Stimulated activated effector memory CD8-positive, alpha-beta T cell treated with anti-CD3 and anti-CD28 coated beads, Interleukin-12 subunit alpha, Interleukin-12 subunit beta, amount 100 ng/mL, for 72 hours (primary cell): ENCODE measurements at regions not wholly inside any gene's neighbourhood (a gene's known extent, or its start where the extent isn't known, plus 50 kb on each side); places are given as distances from the start of the nearest gene placed in this dataset.
A peak's percentile ranks its signal among the peaks of the same experiment; 100 is the strongest.

Source experiments
- ATAC-seq: fragments of 150-1000 bp; cut with Tn5 transposase; 2 replicates; pipeline ENCODE4 v1.10.0; 2021
- DNase-seq, 2 donors: peaks; one replicate each; pipeline ENCODE4 v3.0.0; 2021 to 2022; ENCODE audit warnings: low spot score in 2 of 2
- H3K27ac Mint-ChIP-seq: one replicate; pipeline ENCODE4 v1.8.0; 2022; ENCODE audit warnings: mild to moderate bottlenecking, mixed read lengths
- H3K36me3 Mint-ChIP-seq: one replicate; pipeline ENCODE4 v1.8.0; 2022; ENCODE audit warnings: mild to moderate bottlenecking, mixed read lengths
- H3K4me1 Mint-ChIP-seq: one replicate; pipeline ENCODE4 v1.8.0; 2022; ENCODE audit warnings: mixed read lengths
- H3K4me3 Mint-ChIP-seq: one replicate; pipeline ENCODE4 v1.8.0; 2022; ENCODE audit warnings: mild to moderate bottlenecking, mixed read lengths
- H3K9me3 Mint-ChIP-seq: one replicate; pipeline ENCODE4 v1.8.0; 2022; ENCODE audit warnings: mixed read lengths

DNA sequence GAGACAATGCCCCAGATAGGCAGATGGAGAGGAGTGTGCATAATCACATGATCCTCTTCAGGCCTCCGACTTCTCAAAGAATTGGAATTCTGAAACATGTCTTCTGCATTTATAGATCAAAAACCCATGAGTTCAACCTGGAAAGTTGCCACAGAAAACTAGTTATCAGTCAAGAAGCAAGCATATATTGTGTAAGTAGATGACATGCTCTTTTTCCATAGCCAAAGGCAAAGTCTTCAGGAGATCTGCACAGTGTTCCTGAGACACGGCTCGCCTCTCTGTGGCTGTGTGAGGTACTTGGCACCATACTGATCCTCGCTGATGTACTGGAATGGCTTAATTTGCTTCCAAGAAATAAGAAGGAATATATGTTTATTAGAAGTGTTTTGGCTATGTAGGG lies 213.5 kb upstream of the MKI67 start:
- Mint-ChIP-seq H3K4me3 (no peak overlapping the region), H3K27ac (no peak overlapping the region), H3K9me3 (no peaks in the 10 kb centered on the region), H3K4me1 (no peaks in the 10 kb centered on the region), H3K36me3 (no peaks in the 10 kb centered on the region)
- ATAC-seq (no peak), DNase-seq (no peak)

DNA sequence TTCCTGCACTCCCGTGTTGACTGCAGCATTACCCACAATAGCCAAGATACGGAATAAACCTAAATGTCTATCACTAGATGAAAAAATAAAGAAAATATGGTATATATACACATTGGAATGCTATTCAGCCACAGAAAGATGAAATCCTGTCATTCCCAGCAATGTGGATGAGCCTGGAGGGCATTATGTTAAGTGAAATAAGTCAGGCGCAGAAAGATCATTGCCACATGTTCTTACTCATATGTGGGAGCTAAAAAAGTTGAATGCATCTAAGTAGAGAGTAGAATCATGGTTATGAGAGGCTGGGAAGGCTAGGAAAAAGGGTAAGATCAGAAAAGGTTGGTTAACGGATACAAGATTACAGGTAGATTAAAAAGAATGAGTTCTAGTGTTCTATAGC lies 219.1 kb upstream of the MKI67 start:
- H3K27ac Mint-ChIP-seq = no peak overlapping the region
- H3K4me1 Mint-ChIP-seq = no peaks in the 10 kb centered on the region
- H3K36me3 Mint-ChIP-seq = no peaks in the 10 kb centered on the region
- H3K4me3 Mint-ChIP-seq = no peak overlapping the region
- ATAC-seq (no peak), DNase-seq (no peak)
- no peaks in the 10 kb centered on the region for H3K9me3 Mint-ChIP-seq

DNA sequence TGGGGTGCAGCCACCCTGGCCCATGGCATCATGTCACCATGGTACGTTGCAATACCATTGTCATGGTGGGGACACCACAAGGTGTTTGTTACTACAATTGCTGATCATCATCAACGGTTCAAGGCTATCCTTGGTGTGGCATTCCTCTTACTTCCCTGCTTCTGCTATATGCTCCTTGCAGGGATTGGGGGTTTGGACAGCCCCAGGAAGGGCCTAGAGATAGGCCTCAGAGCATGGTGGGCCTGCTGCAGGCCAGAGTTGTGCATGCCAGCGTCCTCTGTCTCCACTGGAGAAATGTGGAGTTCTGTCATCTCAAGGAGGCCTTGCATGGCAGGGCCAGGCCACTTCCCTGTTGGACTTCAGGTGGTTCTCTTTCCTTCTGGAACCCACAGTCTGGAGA lies 234.6 kb upstream of the MKI67 start:
- Mint-ChIP-seq H3K4me3 (no peak overlapping the region), H3K36me3 (no peaks in the 10 kb centered on the region), H3K27ac (no peak overlapping the region), H3K4me1 (no peaks in the 10 kb centered on the region), H3K9me3 (no peaks in the 10 kb centered on the region)
- DNase-seq (no peak), ATAC-seq (no peak)

DNA sequence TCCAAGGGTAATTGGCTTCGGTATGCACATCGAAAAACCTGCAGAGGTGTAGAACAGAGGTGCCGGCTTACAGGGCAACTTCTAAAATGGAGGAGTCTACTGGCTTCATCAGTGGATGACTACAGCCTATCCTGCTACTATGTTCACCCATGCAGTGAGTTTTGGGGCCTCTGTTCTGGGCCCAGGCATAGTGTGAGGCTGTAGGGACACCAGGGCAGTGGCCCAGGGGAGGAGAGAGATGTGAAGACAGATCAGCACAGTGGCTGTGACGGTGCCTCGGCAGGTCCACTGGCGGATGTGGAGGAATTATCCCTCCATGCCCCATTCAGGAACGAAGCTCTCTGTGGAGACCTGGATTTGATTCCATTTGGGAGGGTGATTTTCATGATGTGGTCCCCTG lies 235.3 kb upstream of the MKI67 start:
- no peak for DNase-seq
- Mint-ChIP-seq H3K27ac (no peak overlapping the region), H3K4me1 (no peaks in the 10 kb centered on the region), H3K9me3 (no peaks in the 10 kb centered on the region), H3K4me3 (no peak overlapping the region), H3K36me3 (no peaks in the 10 kb centered on the region)
- ATAC-seq = no peak

DNA sequence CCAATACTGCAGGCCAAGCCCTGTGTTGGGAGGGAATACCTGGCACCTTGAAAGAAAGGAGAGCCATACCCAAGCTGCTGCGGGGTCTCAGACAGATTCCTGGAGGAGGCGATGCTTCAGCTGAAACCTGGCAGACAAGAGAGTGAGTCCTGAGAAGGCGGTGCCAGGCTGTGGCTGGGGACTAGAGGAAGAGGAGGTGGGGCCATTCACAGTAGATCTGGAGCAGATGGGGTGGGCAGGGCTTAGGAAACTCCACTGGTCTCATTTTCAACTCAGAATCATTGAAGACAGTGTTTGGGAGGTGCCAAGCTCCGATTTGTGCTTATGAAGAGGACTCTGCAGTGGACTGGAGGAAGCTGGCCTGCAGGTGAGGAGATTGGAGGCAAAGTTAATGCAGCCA lies 236.3 kb upstream of the MKI67 start:
- no peaks in the 10 kb centered on the region for H3K36me3 Mint-ChIP-seq
- ATAC-seq = no peak
- H3K9me3 Mint-ChIP-seq = no peaks in the 10 kb centered on the region
- H3K4me3 Mint-ChIP-seq = no peak overlapping the region
- no peaks in the 10 kb centered on the region for H3K4me1 Mint-ChIP-seq
- no peak for DNase-seq
- no peak overlapping the region for H3K27ac Mint-ChIP-seq

DNA sequence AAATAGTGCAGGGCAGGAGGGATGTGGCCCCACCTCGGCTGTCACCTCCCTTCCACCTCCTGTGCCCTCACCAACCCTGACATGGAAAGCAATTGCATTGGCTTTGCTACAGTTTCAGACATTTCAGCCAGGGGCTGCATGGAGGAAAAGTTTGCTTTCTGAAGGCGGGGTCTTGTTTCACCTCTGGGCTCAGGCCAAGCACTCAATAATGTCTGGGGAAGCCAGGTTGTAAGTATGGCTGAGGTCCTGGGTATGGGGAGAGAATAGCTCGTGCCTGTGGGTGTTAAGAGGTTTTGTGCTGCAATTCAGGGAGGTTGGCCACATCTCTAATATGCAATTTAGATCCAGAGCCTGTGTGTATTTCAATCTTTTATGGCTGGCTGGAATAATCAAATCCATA lies 238.4 kb upstream of the MKI67 start:
- H3K27ac Mint-ChIP-seq = no peak overlapping the region
- H3K9me3 Mint-ChIP-seq = no peaks in the 10 kb centered on the region
- no peaks in the 10 kb centered on the region for H3K4me1 Mint-ChIP-seq
- ATAC-seq (no peak), DNase-seq (no peak)
- H3K36me3 Mint-ChIP-seq = no peaks in the 10 kb centered on the region
- no peak overlapping the region for H3K4me3 Mint-ChIP-seq

DNA sequence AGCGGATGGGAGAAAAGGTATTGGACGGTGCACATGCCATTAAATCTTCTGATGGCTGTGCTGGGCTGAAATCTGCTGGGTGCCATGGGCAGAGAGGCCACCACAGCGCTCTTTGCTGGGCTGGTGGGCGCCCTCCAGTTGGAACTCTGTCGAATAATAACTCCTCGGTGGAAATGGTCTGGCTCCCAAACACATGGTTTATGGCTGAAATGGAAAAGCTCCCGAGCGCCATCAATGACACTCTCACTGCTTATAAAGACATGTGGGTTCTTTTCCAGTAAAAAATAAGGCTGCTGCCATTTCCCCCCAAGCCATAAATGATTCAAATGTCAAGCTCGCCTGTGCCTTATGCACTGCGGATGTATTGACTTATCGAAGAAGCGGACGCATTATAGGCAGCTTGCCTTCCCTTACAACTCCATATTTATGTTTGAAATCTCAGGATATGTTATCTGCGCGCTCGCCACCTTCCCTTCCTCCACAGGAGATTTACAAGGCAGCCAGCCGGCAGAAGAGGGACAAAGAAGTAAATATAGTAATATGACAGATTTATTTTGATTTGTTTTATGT lies 239.0 kb upstream of the MKI67 start:
- H3K36me3 Mint-ChIP-seq = no peaks in the 10 kb centered on the region
- DNase-seq = no peak
- no peak overlapping the region for H3K4me3 Mint-ChIP-seq
- ATAC-seq = no peak
- no peaks in the 10 kb centered on the region for H3K9me3 Mint-ChIP-seq
- no peaks in the 10 kb centered on the region for H3K4me1 Mint-ChIP-seq
- no peak overlapping the region for H3K27ac Mint-ChIP-seq

DNA sequence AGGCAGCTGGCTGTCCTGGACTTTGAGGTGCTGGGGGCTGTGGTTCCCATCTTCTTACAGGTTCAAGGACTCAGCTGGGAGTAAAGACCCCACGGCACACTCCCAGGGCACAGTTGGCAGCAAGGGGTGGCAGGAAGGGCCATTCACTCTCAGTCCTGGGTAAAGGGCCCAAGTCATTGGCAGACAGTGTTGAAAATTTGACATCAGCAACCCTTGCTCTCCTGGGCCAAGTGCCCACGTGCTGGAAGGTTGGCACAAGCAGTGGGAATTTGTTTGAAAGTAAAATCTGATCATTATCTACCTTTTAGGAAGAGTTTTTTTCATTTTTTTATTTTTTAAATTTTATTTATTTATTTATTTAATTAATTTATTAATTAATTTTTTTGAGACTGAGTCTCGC lies 241.6 kb upstream of the MKI67 start:
- H3K4me3 Mint-ChIP-seq = no peak overlapping the region
- DNase-seq = no peak
- no peaks in the 10 kb centered on the region for H3K36me3 Mint-ChIP-seq
- ATAC-seq = no peak
- no peaks in the 10 kb centered on the region for H3K4me1 Mint-ChIP-seq
- no peak overlapping the region for H3K27ac Mint-ChIP-seq
- no peaks in the 10 kb centered on the region for H3K9me3 Mint-ChIP-seq

DNA sequence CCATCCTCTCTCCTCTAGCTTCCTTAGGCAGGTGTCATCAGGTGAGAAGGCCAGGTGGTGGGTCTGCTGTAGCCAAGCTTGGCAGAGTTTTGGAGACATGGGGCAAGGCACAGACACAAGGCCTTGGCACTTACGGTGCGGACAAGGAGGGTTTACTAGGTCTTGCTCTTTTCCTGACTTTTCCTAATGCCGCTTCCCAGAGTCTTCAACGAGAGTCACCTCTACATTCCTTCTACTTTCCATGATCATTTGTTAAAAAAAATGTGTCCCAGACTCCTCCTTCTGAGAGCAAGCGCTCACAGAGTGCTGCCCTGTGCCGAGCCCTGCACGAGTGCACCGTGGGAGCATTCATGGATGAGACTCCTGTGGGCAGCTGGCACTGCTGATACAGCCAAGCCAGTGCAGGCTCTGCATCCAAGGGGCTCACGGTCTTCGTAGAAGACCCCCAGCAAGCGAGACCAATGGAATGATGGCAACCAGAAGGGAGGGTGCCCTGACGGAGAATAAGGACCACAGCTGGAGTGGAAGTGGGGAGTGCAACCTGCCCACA lies 243.0 kb upstream of the MKI67 start:
- no peaks in the 10 kb centered on the region for H3K36me3 Mint-ChIP-seq
- no peak for ATAC-seq
- H3K27ac Mint-ChIP-seq = no peak overlapping the region
- H3K4me1 Mint-ChIP-seq = peaks cover 10% of the 10 kb centered on the region
- H3K9me3 Mint-ChIP-seq = no peaks in the 10 kb centered on the region
- no peak overlapping the region for H3K4me3 Mint-ChIP-seq
- no peak for DNase-seq

DNA sequence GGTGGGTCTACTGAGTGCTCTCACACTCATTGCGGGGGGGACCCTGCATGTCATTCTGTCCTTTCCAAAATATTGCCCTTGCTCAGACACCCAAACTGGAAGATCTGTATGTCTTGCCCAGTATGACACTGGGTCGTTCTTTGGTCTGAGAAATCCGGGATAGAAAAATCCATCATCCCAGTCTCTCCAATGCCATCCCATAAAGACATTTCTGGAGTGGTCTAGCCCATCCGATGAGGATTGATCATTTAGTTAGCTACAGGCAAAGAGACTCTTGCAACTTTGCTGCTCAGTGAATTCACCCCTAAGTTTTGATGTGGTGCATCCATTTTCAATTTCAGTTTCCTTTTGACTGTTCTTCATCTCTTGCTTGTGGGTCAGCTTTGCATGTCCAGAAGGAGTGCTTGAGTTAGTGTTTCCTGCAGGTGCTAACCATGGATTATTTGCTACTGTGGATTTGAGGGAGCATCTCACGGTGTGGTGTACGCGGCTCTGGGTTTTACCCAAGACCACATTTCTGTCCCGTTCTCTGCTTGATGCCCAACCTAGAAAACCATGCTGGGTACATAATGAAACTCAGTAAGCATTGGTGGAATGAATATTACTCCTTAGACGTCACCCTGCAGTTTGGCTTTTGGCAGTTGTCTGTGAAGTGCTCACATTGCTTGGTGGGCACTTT lies 247.0 kb upstream of the MKI67 start:
- DNase-seq = peak in 1 of 2 donors; percentile 65
- H3K4me3 Mint-ChIP-seq = no peak overlapping the region
- no peak overlapping the region for H3K27ac Mint-ChIP-seq
- H3K4me1 Mint-ChIP-seq = peaks cover 10% of the 10 kb centered on the region
- peak; percentile 65 for ATAC-seq
- H3K36me3 Mint-ChIP-seq = no peaks in the 10 kb centered on the region
- no peaks in the 10 kb centered on the region for H3K9me3 Mint-ChIP-seq

DNA sequence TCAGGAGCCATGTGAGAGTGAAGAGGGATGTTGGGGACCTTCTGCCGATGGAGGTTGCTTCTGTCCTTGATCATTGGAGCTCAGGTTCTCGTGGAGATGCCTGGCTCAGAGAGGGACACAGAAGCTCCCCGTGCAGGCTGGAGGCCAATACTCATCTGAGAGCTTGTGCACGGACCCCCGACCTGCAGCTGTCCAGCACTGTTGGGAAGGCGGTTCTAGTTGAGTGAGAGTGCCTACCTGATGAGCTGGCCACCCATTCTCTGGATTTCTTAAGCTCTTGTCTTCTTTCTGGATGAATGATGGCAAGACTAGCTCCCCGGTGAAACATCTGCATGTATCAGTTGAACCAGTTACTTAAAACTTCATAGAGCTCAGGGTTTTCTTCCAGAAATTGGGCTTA lies 247.6 kb upstream of the MKI67 start:
- H3K9me3 Mint-ChIP-seq = no peaks in the 10 kb centered on the region
- ATAC-seq = no peak
- H3K4me3 Mint-ChIP-seq = no peak overlapping the region
- H3K4me1 Mint-ChIP-seq = peaks cover 10% of the 10 kb centered on the region
- H3K36me3 Mint-ChIP-seq = no peaks in the 10 kb centered on the region
- H3K27ac Mint-ChIP-seq = no peak overlapping the region
- no peak for DNase-seq

DNA sequence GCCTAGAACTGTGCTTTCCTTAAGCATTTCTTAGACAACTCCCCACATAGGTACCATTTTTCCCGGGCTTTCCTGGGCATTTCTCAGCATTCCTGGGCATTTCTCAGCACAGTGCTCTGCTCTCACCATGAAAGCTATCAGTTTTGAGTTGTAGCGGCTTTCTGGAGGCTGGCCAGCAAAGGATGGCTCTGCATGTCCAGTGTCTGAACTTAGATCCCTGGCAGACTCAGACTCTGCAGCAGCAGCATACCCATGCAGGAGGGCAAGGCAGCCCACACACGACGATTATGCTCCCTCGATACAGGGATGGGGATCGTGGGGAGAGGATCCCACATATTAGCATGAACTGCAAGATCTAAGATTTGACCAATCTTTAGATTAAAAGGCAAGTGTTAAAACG lies 248.9 kb upstream of the MKI67 start:
- Mint-ChIP-seq H3K36me3 (no peaks in the 10 kb centered on the region), H3K4me1 (peaks cover 10% of the 10 kb centered on the region), H3K4me3 (no peak overlapping the region), H3K27ac (no peak overlapping the region), H3K9me3 (no peaks in the 10 kb centered on the region)
- ATAC-seq (no peak), DNase-seq (no peak)

DNA sequence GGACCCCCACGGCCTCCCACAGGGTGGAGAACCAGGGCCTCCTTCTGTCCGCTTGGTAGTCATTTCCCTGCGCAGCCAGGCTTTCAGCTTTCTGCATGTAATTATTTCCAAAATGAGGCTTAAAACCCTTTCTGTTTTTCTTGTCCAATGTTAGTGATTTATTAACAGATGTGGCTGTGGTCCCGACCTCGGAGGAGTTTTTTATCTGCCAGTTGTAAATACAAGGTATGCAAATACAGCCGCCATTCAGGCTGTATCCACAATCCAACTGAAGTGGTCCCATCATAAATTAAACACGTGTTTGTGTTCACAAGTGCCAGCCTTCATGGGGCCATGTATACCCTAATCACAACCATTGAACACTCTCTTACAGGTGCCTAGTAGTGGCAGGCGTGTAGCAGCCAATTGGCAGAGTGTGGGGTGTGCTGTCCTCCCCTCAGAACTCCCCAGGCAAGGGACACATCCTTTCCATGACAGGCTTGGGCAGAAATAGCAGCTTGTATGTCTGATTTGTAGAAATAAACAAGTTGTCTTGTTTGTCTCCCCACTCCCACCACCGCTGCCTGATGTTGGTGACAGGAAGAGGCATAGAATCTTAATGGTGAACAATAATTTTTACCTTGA lies 251.3 kb upstream of the MKI67 start:
- Mint-ChIP-seq H3K36me3 (no peaks in the 10 kb centered on the region), H3K4me3 (no peak overlapping the region), H3K27ac (no peak overlapping the region), H3K9me3 (no peaks in the 10 kb centered on the region), H3K4me1 (peaks cover 10% of the 10 kb centered on the region)
- no peak for ATAC-seq
- DNase-seq = no peak

DNA sequence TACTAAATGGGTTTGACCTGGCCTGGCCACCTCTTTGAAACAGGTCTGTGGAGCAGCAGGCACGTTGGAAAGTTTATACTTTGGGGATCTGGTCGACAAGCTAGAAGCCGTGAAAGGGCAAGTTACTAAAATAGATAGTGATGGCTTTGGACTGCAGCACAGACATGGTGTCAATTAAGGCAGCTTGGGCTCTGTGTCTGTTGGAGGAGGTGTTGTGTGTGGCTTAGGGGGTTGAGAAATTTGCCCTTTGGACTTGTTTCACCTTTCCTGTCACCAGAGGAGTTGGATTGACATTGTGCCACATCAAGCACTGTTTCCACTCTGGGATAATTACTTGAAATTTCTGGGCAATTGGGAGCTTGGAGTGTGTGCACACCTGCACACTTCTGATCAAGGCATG lies 251.8 kb upstream of the MKI67 start:
- Mint-ChIP-seq H3K36me3 (no peaks in the 10 kb centered on the region), H3K4me1 (peaks cover 9% of the 10 kb centered on the region), H3K27ac (no peak overlapping the region), H3K4me3 (no peak overlapping the region), H3K9me3 (no peaks in the 10 kb centered on the region)
- DNase-seq = no peak
- ATAC-seq = no peak

DNA sequence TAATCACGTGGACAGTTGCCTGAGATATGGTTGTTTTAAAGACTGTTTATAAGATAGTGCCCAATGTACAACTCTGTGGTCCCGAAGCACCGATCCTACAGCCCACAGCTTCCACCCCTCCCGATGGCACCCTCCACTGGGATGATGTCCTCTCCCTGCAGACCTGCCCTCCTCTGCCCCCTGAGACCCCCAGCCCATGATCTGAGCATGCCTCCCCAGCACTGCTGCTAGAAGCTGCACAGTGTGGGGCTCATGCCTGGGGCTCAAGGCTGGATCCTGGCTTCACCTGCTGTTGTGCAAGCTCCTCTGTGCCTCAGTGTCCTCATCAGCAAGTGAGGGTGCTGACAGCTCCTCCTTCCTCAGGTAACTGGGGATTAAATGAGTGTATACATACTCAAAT lies 254.7 kb upstream of the MKI67 start:
- Mint-ChIP-seq H3K27ac (no peak overlapping the region), H3K4me3 (no peak overlapping the region), H3K4me1 (no peaks in the 10 kb centered on the region), H3K36me3 (no peaks in the 10 kb centered on the region), H3K9me3 (no peaks in the 10 kb centered on the region)
- DNase-seq (no peak), ATAC-seq (no peak)

DNA sequence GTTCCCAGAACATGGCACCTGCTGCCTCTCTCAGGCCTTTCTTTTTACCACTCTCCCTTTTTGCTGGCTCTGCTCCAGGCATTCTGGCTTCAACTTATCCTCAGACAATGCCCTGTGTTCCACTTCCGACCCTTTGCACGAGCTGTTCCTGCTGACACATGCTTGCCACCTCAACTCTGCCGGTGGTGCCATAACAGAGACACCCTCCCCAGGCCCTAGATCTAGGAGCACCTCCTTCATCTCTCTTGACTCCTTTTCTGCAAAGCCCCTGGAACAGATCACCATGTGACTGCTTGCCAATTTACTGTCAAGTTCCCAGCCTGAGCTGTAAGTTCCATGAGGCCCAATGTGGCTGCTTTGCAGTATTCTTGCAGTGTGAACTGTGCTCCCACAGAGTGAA lies 256.0 kb upstream of the MKI67 start:
- H3K27ac Mint-ChIP-seq = no peak overlapping the region
- no peak for DNase-seq

More for the DNA sequence above, 256.0 kb upstream of the MKI67 start:
- no peak for ATAC-seq
- Mint-ChIP-seq H3K9me3 (no peaks in the 10 kb centered on the region), H3K36me3 (no peaks in the 10 kb centered on the region), H3K4me3 (no peak overlapping the region), H3K4me1 (no peaks in the 10 kb centered on the region)
